ENCODE measurements at regions not wholly inside any gene's neighbourhood (a gene's known extent, or its start where the extent isn't known, plus 50 kb on each side); places are given as distances from the start of the nearest gene placed in this dataset.

DNA sequence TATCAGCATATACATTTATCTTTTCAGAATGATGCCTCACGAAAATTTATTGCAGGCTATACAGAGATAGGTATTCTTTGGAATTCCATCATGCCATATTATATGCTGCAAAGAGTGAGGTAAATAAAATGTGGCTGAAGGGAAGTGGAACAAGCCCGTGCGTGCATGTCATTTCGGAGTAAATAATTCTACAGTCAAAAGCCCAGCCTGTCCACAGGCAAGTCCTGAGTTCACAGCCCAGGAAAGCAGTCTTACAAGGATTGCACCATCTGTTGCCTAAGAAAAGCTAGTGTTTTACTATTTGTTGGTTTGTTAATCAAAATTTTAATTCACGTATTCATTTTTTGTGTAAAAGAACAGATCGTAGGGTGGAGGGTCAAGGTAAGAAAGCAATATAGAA lies 292.4 kb upstream of the AKR1E2 start:
- no TSS peak for BruUV-seq (replicated peaks)
- H3K27ac ChIP-seq (ENCODE audit: low read length), result no peak overlapping the region
- H3K4me3 ChIP-seq (ENCODE audit: low read depth in 2 of 2, low read length in 2 of 2), result no peak overlapping the region
- intact Hi-C loops (cut with micrococcal nuclease; ENCODE audit: unreplicated experiment) (no loop called here), in situ Hi-C loops (cut with HindIII; ENCODE audit: low pct_unique_long_range_greater_than_20kb, low sequenced_read_pairs) (no loop called here)
- no peaks in the 10 kb centered on the region; the same call in 1 of the 2 replicates for H3K4me1 ChIP-seq (ENCODE audit: control insufficient read depth, insufficient read depth, low read length)
- no peak for ATAC-seq
- CTCF ChIA-PET, result no interaction called here
- H3K27me3 ChIP-seq (ENCODE audit: control insufficient read depth, insufficient read depth, low read length), result no peaks in the 10 kb centered on the region
- POLR2A ChIA-PET, result no interaction called here
- H3K9me3 ChIP-seq (ENCODE audit: control insufficient read depth, insufficient read depth, low read depth, low read length), result peaks cover 17% of the 10 kb centered on the region; the same call in 1 of the 2 replicates
- H3K36me3 ChIP-seq (ENCODE audit: control insufficient read depth, insufficient read depth, low read length), result no peaks in the 10 kb centered on the region
- no peak for DNase-seq (ENCODE audit: low read depth, low spot score)
- TF ChIP-seq REST (IDR thresholded peaks at IDR 0.05; ENCODE audit: insufficient read depth in 1 of 2, low read depth in 2 of 2, low read length in 1 of 2), result no peak
- no peak for TF ChIP-seq SIN3A (IDR thresholded peaks at IDR 0.05; ENCODE audit: borderline replicate concordance, insufficient read depth, low read depth, low read length)
- no peak for TF ChIP-seq POLR2AphosphoS5 (IDR thresholded peaks at IDR 0.05; ENCODE audit: low read depth, low read length)
- TF ChIP-seq CTCF (IDR thresholded peaks at IDR 0.05), result no peak
- no peak for TF ChIP-seq TCF7L2 (IDR thresholded peaks at IDR 0.05; ENCODE audit: low read depth, low read length)

DNA sequence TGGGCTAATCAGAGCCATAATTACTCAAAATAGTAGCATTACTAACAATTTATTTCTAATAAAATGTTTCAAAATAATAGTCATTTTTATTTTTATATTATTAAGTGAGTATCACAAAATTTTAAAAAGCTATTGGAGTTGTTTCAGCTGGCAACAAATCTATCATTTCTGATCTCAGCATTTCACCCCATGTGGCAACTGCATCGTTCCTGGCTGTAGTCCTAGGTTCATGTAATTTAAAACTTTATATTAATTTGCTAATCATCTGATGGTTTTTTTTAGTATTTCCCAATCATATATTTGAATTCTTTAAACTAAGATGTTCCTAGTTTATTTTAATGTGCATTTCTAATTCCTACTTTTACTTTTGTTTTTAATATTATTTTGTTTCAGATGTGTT lies 293.0 kb upstream of the AKR1E2 start:
- Histone ChIP-seq H3K27ac (ENCODE audit: low read length) (no peak overlapping the region), H3K4me3 (ENCODE audit: low read depth in 2 of 2, low read length in 2 of 2) (no peak overlapping the region), H3K9me3 (ENCODE audit: control insufficient read depth, insufficient read depth, low read depth, low read length) (peaks cover 16% of the 10 kb centered on the region; the same call in 1 of the 2 replicates), H3K36me3 (ENCODE audit: control insufficient read depth, insufficient read depth, low read length) (no peaks in the 10 kb centered on the region), H3K4me1 (ENCODE audit: control insufficient read depth, insufficient read depth, low read length) (no peaks in the 10 kb centered on the region; the same call in 1 of the 2 replicates), H3K27me3 (ENCODE audit: control insufficient read depth, insufficient read depth, low read length) (no peaks in the 10 kb centered on the region)
- ATAC-seq (no peak), DNase-seq (ENCODE audit: low read depth, low spot score) (no peak)
- ChIA-PET POLR2A (no interaction called here), CTCF (no interaction called here)
- BruUV-seq (replicated peaks), result no TSS peak
- intact Hi-C loops (cut with micrococcal nuclease; ENCODE audit: unreplicated experiment) (no loop called here), in situ Hi-C loops (cut with HindIII; ENCODE audit: low pct_unique_long_range_greater_than_20kb, low sequenced_read_pairs) (no loop called here)
- TF ChIP-seq REST (IDR thresholded peaks at IDR 0.05; ENCODE audit: insufficient read depth in 1 of 2, low read depth in 2 of 2, low read length in 1 of 2) (no peak), CTCF (IDR thresholded peaks at IDR 0.05) (no peak), SIN3A (IDR thresholded peaks at IDR 0.05; ENCODE audit: borderline replicate concordance, insufficient read depth, low read depth, low read length) (no peak), TCF7L2 (IDR thresholded peaks at IDR 0.05; ENCODE audit: low read depth, low read length) (no peak), POLR2AphosphoS5 (IDR thresholded peaks at IDR 0.05; ENCODE audit: low read depth, low read length) (no peak)

Measured in Panc1 (cell line).